ENCODE measurements at regions not wholly inside any gene's neighbourhood (a gene's known extent, or its start where the extent isn't known, plus 50 kb on each side); places are given as distances from the start of the nearest gene placed in this dataset.

DNA sequence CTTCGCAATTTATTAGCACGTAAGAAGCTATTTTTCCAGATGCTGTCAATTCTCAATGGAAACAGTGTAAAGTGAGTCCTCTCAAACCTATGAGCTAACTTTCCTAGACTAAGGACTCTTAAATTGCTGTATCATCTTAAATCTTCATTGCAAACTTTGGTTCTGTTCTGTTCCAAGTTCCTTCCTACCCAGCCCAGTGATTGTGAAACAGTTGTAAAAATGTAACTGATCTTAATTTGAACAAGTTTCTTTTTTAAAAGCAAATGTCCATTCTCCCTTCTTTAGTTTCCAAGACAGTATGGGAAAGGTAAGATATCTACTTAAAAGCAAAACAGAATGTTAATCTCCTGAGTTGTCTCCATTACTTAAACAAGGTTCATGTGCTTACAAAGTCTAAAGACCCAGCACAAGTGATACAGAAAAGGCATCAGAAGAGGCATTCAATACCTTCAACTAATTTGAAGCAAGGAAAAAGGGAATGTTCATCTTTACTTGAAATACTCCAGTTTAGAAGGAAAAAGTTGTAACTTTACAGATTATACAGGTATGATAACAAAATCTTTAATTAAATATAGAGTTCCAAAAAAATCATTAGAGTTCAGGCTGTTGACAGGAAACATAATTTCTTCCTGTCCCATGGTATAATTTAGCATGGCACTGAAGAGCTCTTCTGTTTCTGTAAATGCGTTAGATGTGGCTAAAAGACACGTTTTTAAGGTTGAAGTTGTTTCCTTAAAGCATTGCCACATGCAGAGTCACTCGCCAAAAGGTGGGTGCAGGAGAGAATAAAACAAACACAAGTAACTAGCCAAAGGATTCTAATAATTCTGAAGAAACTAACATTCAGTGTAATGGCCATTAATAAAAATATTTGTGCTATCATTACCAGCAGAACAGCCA, 101.5 kb upstream of the USP15 start:
- H3K36me3 ChIP-seq, result no peaks in the 10 kb centered on the region
- no peaks in the 10 kb centered on the region for H3K79me2 ChIP-seq (ENCODE audit: low read depth)
- no peak for DNase-seq (ENCODE audit: low spot score)
- no peak overlapping the region for H3K4me2 ChIP-seq
- TF ChIP-seq EZH2 (IDR thresholded peaks at IDR 0.05) (no peak), EZH2phosphoT487 (IDR thresholded peaks at IDR 0.05) (no peak)
- TF ChIP-seq, protein P1, sequence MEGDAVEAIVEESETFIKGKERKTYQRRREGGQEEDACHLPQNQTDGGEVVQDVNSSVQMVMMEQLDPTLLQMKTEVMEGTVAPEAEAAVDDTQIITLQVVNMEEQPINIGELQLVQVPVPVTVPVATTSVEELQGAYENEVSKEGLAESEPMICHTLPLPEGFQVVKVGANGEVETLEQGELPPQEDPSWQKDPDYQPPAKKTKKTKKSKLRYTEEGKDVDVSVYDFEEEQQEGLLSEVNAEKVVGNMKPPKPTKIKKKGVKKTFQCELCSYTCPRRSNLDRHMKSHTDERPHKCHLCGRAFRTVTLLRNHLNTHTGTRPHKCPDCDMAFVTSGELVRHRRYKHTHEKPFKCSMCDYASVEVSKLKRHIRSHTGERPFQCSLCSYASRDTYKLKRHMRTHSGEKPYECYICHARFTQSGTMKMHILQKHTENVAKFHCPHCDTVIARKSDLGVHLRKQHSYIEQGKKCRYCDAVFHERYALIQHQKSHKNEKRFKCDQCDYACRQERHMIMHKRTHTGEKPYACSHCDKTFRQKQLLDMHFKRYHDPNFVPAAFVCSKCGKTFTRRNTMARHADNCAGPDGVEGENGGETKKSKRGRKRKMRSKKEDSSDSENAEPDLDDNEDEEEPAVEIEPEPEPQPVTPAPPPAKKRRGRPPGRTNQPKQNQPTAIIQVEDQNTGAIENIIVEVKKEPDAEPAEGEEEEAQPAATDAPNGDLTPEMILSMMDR (IDR thresholded peaks at IDR 0.05), result no peak
- H3K4me1 ChIP-seq, result no peaks in the 10 kb centered on the region
- H3K4me1 Mint-ChIP-seq, result no peaks in the 10 kb centered on the region
- no peak overlapping the region for H3K4me3 ChIP-seq
- no peaks in the 10 kb centered on the region for H3K27me3 ChIP-seq
- no peak overlapping the region for H3K4me3 Mint-ChIP-seq
- H3F3A ChIP-seq (ENCODE audit: low read depth), result no peaks in the 10 kb centered on the region
- no peaks in the 10 kb centered on the region for H3K9me3 ChIP-seq (ENCODE audit: low read depth)
- no peaks in the 10 kb centered on the region for H3K9me3 Mint-ChIP-seq
- H3K27ac Mint-ChIP-seq, result no peak overlapping the region
- no peak overlapping the region for H3K9ac ChIP-seq
- no peaks in the 10 kb centered on the region for H3K27me3 Mint-ChIP-seq (ENCODE audit: insufficient read depth, low read depth)
- H4K20me1 ChIP-seq (ENCODE audit: low read depth), result no peaks in the 10 kb centered on the region
- no peak overlapping the region for H2AFZ ChIP-seq (replicated peaks)
- no peaks in the 10 kb centered on the region for H3K36me3 Mint-ChIP-seq
- no peak overlapping the region for H3K27ac ChIP-seq

DNA sequence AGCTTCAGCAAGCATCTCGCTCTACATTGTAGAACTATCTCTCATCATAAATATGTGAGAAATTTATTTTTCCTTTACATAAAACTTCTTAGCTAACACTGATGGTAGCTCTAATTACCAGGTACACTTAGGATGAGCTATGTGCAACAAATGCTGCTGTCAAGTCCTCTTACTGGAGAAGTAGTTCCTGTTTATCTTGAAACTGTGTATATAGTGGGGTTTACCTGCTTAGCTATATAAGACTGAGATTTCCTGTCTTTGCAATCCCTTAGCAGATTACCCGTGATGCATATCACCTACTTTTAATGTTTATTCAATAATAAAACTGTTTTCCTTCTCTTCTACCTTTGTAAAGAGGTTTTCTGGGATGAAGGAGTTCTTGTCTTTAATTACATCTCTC, 98.0 kb upstream of the USP15 start:
- H3K27me3 Mint-ChIP-seq (ENCODE audit: insufficient read depth, low read depth), result no peaks in the 10 kb centered on the region
- H3K9me3 Mint-ChIP-seq, result no peaks in the 10 kb centered on the region
- Histone ChIP-seq H3K9ac (no peak overlapping the region), H4K20me1 (ENCODE audit: low read depth) (no peaks in the 10 kb centered on the region), H3K9me3 (ENCODE audit: low read depth) (no peaks in the 10 kb centered on the region), H3K79me2 (ENCODE audit: low read depth) (no peaks in the 10 kb centered on the region), H3K4me1 (no peaks in the 10 kb centered on the region), H3K27me3 (no peaks in the 10 kb centered on the region), H3K4me2 (no peak overlapping the region), H3F3A (ENCODE audit: low read depth) (no peaks in the 10 kb centered on the region), H2AFZ (replicated peaks) (no peak overlapping the region), H3K4me3 (no peak overlapping the region), H3K27ac (no peak overlapping the region), H3K36me3 (no peaks in the 10 kb centered on the region)
- no peak overlapping the region for H3K27ac Mint-ChIP-seq
- no peaks in the 10 kb centered on the region for H3K4me1 Mint-ChIP-seq
- no peaks in the 10 kb centered on the region for H3K36me3 Mint-ChIP-seq
- TF ChIP-seq EZH2phosphoT487 (IDR thresholded peaks at IDR 0.05) (no peak), EZH2 (IDR thresholded peaks at IDR 0.05) (no peak)
- TF ChIP-seq, protein P1 (IDR thresholded peaks at IDR 0.05), result no peak
- no peak overlapping the region for H3K4me3 Mint-ChIP-seq
- DNase-seq (ENCODE audit: low spot score), result no peak

DNA sequence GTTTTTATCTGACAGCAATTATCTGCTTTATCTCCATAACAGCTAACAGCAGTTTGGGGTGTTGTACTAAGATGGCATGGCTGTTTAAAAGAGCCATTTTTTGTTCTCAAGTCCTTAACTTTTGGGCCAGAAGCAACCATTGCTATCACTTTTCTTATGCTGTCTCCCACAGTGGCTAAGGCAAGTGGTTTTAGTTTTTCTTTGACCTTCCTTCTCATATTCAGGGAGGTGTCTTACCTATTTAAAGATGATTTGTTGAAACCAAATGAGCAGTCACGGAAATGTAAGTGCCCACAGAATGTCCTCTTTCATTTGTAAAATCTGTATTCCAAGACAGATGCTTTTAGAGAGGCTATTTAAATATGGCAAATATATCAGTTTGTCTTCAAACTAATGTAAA, 96.8 kb upstream of the USP15 start:
- Mint-ChIP-seq H3K27me3 (ENCODE audit: insufficient read depth, low read depth) (no peaks in the 10 kb centered on the region), H3K4me1 (no peaks in the 10 kb centered on the region), H3K36me3 (no peaks in the 10 kb centered on the region), H3K9me3 (no peaks in the 10 kb centered on the region), H3K4me3 (no peak overlapping the region), H3K27ac (no peak overlapping the region)
- Histone ChIP-seq H3K27me3 (no peaks in the 10 kb centered on the region), H3K4me1 (no peaks in the 10 kb centered on the region), H3K4me2 (no peak overlapping the region), H3K27ac (no peak overlapping the region), H3K9me3 (ENCODE audit: low read depth) (no peaks in the 10 kb centered on the region), H3K79me2 (ENCODE audit: low read depth) (no peaks in the 10 kb centered on the region), H2AFZ (replicated peaks) (no peak overlapping the region), H3K9ac (no peak overlapping the region), H3K4me3 (no peak overlapping the region), H3K36me3 (no peaks in the 10 kb centered on the region), H4K20me1 (ENCODE audit: low read depth) (no peaks in the 10 kb centered on the region), H3F3A (ENCODE audit: low read depth) (no peaks in the 10 kb centered on the region)
- TF ChIP-seq, protein P1 (IDR thresholded peaks at IDR 0.05), result no peak
- TF ChIP-seq EZH2phosphoT487 (IDR thresholded peaks at IDR 0.05) (no peak), EZH2 (IDR thresholded peaks at IDR 0.05) (no peak)
- DNase-seq (ENCODE audit: low spot score), result no peak
